Fibroblast of skin of abdomen (primary cell): ENCODE measurements at regions not wholly inside any gene's neighbourhood (a gene's known extent, or its start where the extent isn't known, plus 50 kb on each side); places are given as distances from the start of the nearest gene placed in this dataset.
"Not testable (repeated sequence)": the region's sequence is repeated elsewhere in the genome, so short reads cannot be mapped to it uniquely, and the experiment has no call there.

ENCODE experiments used
- DNase-seq: peaks from one replicate; pipeline ENCODE4 v3.0.0-alpha.2; 2013

GRCh38 chr4:75287738-75288517 is 226.3 kb downstream of the RCHY1 start:
- DNase-seq: no peak

DNA sequence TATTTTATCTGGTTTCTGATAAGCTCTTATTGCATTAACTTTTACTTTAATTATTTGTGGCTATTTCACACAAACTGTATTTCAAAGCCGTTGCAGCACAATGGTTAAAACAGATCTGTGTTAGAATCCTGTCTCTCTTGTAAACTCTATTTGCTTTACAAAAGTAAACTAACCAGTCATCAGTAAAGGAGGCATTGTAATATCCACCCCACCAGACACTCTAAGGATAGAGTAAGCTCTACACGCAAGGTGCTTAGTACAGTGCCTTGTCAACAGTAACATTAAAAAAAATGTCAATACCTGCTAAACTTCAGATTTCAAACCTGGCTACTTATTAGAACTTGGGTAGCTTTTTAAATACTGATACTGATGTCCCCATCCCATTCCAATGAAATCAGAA is 228.4 kb downstream of the RCHY1 start:
- DNase-seq: no peak

- no peak for DNase-seq
These were observed 229.4 kb downstream of the RCHY1 start for GRCh38 chr4:75284831-75285230.

DNA sequence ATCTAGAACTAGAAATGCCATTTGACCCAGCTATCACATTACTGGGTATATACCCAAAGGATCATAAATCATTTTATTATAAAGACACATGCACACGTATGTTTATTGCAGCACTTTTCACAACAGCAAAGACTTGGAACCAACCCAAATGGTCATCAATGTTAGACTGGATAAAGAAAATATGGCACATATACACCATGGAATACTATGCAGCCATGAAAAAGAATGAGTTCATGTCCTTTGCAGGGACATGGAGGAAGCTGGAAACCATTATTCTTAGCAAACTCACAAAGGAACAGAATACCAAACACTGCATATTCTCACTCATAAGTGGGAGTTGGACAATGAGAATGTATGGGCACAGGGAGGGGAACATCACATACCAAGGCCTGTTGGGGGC is 233.7 kb downstream of the RCHY1 start:
- DNase-seq: not testable (repeated sequence)

DNA sequence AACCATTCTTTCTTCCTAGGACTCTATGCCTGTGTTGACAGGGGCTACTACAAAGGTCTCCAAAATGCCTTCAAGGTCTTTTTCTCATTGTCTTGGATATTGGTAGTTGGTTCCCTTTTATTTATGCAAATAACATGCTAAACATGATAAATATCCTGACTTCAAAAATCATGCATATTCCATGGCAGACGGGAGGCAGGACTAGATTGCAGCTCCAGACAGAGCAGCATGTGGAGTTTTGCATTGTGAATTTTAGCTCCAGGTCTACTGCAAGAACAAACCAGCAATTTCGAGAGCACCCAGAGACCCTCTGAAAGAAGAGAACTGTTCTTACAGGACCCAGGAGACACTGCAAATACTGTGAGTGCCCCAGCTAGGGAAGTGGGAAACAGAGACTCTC is 254.9 kb downstream of the RCHY1 start:
- no peak for DNase-seq

GRCh38 chr4:75255261-75255660 is 258.9 kb downstream of the RCHY1 start:
- no peak for DNase-seq

DNA sequence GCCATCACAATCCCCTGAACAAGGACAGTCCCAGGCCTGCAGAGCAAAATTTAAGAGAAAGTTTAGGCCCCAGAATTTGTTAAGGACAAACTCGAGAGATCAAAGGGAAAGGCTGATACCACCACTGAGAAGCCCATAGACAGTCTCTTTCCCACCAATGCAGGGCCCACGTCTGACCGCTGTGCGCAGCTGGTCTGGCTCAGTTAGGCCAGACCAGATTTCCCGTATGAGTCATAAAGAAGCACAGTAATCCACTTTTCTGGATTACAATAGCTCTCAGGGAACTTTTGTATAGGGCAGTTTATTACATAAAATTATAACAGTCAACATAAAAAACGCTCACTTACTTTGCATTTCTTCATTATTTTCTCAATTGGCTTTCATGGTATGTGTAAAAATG is 259.5 kb downstream of the RCHY1 start:
- no peak for DNase-seq

DNA sequence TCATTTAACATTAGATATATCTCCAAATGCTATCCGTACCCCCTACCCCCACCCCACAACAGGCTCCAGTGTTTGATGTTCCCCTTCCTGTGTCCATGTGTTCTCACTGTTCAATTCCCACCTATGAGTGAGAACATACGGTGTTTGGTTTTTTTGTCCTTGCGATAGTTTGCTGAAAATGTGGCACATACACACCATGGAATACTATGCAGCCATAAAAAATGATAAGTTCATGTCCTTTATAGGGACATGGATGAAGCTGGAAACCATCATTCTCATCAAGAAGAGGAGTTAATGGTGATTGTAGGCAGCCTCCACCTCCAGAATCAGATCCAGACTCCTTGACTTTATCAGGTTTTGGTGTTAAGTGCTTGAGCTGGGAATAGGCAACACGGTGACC is 261.1 kb downstream of the RCHY1 start:
- DNase-seq: not testable (repeated sequence)

GRCh38 chr4:75251547-75251946 is 262.7 kb downstream of the RCHY1 start:
- DNase-seq: no peak

GRCh38 chr4:75249739-75250138 is 264.5 kb downstream of the RCHY1 start:
- no peak for DNase-seq

DNA sequence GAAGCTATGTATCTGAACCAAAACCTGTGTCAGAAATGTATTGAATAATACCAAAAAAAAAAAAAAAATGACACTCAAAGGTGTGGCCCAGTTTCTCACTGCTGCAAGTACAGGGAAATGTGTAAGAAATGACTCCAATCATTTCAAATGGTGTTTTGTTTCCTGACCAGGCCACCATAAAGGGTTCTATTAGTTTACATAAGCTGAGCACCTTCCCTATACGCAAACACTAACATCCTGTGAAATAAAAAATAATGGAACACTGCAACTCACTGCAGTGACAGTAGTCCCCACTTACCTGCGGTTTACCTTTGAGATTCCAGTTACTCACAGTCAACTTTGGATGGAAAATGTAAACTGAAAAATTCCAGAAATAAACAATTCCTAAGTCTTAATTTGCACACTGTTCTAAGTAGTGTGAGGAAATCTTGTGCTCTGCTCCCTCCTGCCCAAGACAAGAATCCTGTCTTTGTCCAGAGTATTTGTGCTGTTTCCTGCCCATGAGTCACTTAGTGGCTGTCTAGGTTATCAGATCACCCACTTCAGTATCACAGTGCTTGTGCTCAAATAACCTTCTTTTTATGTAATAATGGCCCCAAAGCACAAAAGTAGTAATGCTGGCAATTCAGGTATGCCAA is 265.3 kb downstream of the RCHY1 start:
- DNase-seq: no peak

DNA sequence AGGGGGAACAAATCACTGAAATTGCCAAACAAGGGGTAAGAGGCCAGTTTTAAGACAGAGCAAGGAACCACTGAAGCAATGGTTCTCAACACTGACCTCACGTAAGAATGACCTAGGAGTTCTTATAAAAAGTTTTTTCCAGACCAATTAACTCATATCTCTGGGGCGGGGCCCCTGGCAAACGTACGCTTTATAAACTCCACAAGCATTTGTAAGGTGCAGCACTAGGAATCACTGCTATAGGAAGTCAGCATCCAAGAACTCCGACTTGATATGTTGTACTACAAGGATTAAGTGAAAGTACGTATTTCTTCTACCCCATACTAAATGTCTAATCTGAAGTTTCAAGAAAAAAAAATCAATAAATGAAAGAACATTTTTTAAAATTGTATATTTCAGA is 269.9 kb downstream of the RCHY1 start:
- DNase-seq: no peak

DNA sequence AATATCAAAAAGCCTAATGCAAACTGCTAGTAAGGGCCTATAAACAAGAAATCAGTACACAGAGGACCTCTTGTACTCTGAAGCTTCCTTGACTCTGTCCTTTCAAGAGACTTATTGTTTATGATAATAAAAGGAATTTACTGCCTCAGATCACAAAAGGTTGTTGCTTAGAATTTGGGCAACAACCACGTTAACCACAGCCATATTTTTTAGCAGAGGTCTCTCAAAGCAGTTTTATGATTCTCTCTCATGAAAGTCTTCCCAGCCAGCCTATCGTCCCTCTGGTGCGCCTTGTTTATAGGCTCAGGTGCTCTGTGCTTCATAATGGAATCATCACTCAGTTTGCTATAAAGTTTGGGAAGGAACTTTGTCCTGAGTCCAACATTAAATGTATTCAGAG is 270.6 kb downstream of the RCHY1 start:
- no peak for DNase-seq

- no peak for DNase-seq
These were observed 278.7 kb downstream of the RCHY1 start for GRCh38 chr4:75235359-75235951.

- no peak for DNase-seq
These were observed 281.7 kb downstream of the RCHY1 start for GRCh38 chr4:75232546-75232945.

- peak; percentile 4 for DNase-seq
These were observed 284.2 kb downstream of the RCHY1 start for GRCh38 chr4:75229806-75230570.

- no peak for DNase-seq
These were observed 280.6 kb downstream of the PARM1 start for GRCh38 chr4:75213480-75213879.

GRCh38 chr4:75211422-75211821 is 278.5 kb downstream of the PARM1 start:
- DNase-seq: no peak

GRCh38 chr4:75207902-75208301 is 275.0 kb downstream of the PARM1 start:
- no peak for DNase-seq

DNA sequence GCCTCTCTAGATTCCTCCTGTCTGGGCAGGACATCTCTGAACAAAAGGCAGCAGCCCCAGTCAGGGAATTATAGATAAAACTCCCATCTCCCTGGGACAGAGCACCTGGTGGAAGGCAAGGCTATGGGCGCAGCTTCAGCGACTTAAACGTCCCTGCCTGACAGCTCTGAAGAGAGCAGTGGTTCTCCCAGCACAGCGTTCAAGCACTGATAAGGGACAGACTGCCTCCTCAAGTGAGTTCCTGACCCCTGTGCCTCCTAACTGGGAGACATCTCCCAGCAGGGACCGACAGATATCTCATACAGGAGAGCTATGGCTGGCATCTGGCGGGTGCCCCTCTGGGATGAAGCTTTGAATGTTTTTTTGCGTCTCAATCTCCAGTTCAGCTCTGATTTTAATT is 262.2 kb downstream of the PARM1 start:
- no peak for DNase-seq

DNA sequence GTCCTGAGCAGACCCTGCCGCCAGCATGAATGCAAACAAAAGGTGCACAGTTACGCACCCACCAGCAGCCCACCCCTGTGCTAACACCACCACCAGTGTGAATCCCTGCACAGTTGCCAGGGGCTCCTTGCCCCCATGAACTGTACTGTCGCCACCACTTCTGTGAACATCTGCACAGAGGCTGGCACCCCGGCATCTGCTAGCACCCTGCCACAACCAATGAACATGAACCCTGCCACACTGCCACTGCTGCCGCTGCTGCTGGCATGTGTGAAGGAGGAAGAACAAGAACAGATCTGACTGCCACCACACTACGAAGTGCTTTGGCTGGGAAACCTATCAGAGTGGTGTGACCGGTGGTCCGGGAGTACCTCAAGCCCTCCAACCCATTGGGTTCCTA is 261.3 kb downstream of the PARM1 start:
- no peak for DNase-seq

DNA sequence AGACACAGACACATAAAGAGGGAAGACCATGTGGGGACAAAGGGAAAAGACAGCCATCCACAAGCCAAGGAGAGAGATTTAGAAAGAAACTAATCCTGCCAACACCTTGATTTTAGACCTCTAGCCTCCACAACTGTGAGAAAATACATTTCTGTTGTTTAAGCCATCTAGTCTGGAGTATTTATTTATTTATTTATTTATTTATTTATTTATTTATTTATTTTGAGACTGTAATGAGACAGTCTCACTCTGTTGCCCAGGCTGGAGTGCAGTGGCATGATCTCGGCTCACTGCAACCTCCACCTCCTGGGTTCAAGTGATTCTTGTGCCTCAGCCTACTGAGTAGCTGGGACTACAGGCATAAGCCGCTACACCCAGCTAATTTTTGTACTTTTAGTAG is 259.3 kb downstream of the PARM1 start:
- DNase-seq: not testable (repeated sequence)

DNA sequence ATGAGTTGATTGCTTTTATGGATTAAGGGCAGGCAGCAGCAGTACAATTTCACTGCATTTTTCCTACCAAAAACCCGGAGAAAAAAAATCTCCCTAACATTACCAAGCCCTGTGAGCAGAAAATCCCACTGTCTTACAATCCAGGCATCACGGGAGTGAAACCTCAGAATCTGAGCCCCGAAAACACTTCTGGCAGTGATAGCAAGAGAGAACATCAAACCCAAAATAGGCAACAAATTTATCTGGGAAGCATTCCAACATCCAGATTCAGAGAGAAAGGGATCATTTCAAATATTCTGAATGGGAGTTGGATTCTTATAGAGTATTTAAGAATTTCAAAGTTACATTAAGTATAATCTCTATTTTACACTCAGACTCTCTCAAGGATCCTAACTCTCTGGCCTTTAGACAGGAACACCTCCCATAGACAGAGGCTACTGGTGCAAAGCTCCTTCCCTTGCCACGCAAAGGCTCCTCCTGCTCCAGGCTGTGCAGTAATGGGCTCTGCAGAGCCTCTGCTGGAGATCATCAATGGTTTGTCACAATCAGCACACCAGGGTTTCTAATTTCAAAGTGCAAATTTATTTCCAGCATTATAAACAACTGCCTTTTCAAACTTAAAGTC is 256.9 kb downstream of the PARM1 start:
- no peak for DNase-seq
